Activated T-cell treated with anti-CD3 and anti-CD28 coated beads for 48 hours (primary cell): ENCODE measurements at regions not wholly inside any gene's neighbourhood (a gene's known extent, or its start where the extent isn't known, plus 50 kb on each side); places are given as distances from the start of the nearest gene placed in this dataset.

ENCODE experiments used
- DNase-seq: peaks from one replicate; pipeline ENCODE4 v3.0.0-alpha.2; 2020; ENCODE audit warnings: low read depth

- DNase-seq: no peak
These were observed 83.3 kb downstream of the EDEM1 start for GRCh38 chr3:5270666-5271371.

- no peak for DNase-seq
These were observed 83.8 kb downstream of the EDEM1 start for GRCh38 chr3:5271372-5271683.

DNA sequence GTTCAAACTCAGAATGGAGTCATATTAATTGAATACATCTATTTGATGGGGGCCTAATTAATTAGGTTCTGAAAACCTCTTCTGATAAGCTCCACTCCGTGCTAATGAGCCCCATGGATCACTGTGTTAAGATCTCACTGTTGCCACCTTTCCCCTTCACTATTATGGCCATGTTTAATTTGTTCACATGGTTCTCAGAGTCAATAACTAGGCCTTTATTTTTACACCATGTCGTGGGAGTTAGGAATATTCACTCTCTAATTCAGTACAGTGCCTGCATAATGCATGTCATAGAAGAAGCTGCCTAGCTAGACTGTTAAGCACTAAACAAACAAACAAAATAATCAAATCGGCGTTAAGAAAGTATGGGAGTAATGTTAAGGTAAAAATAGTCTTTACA is 84.9 kb downstream of the EDEM1 start:
- DNase-seq: no peak

- DNase-seq: no peak
These were observed 86.6 kb downstream of the EDEM1 start for GRCh38 chr3:5274091-5274490.

DNA sequence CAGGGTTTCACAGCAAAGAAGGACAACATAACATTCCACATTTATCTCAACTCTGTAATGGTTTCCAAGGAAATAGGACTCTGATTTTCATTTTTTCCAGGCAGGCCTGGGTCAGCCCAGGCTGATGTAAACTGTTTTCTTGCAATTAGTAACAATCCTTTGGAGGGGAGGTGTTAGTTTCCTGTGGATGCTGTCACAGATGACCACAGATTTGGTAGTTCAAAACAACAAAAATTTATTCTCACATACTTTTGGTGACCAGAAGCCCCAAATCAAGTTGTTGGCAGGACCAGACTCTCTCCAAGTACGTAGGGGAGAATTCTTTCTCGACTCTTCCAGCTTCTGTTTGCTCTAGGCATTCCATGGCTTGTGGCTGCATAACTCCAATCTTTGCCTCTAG is 88.0 kb downstream of the EDEM1 start:
- DNase-seq: no peak

DNA sequence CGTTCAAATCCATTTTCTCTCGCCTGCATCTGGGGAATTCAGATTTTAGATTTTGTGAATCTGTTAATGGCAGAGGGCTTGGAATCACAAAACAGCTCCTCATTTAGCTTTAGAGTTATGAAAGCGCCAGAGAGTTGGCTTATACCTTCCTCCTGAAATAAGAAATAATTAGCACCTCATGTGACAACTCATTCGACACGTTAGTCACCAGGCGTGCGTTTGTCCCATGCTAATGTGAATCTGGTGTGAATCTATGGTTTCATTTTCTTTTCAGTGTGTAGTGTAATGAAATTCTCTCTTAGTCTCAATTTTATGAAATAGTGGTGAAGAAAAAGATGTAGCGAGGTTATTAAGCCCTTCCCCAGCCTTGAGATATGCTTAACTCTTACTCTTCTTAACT is 89.4 kb downstream of the EDEM1 start:
- no peak for DNase-seq

- DNase-seq: no peak
These were observed 90.2 kb downstream of the EDEM1 start for GRCh38 chr3:5277612-5278236.

GRCh38 chr3:5278666-5279065 is 91.2 kb downstream of the EDEM1 start:
- no peak for DNase-seq

DNA sequence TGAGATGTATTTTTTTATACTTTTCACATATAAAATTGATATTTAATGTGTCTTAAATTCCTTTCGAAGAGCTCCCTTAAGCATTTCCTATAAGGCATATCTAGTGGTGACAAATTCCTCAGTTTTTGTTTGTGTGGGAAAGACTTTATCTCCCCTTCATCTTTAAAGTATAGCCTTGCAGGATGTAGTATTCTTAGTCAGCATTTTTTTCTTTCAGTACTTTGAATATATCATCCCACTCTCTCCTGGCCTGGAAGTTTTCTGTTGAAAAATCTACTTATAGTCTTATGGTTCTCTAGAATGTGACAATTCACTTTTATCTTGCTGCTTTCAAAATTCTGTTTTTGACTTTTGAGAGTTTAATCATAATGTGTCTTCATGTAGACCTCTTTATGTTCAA is 95.2 kb downstream of the EDEM1 start:
- no peak for DNase-seq

- no peak for DNase-seq
These were observed 97.9 kb downstream of the EDEM1 start for GRCh38 chr3:5285439-5285838.

DNA sequence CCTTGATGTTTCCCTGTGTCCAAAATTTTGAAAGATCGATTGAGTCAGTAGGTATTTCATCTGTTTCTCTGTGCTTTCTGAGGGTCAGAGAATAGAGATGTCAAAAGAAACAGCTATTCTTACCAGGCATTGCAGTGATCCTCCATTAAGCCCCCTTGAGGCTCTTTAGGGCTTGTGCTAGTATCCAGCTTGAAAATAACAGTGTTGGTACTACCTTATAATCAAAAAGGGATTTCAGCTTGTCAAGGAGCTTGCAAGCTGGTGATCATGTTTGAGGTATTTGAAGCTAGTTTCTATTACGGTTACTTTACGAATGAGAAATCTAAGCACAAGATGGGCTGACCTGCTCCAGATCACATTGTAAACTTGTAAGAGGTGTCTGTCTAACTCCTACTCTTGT is 103.4 kb downstream of the EDEM1 start:
- no peak for DNase-seq

- DNase-seq: no peak
These were observed 105.0 kb downstream of the EDEM1 start for GRCh38 chr3:5292512-5292911.

DNA sequence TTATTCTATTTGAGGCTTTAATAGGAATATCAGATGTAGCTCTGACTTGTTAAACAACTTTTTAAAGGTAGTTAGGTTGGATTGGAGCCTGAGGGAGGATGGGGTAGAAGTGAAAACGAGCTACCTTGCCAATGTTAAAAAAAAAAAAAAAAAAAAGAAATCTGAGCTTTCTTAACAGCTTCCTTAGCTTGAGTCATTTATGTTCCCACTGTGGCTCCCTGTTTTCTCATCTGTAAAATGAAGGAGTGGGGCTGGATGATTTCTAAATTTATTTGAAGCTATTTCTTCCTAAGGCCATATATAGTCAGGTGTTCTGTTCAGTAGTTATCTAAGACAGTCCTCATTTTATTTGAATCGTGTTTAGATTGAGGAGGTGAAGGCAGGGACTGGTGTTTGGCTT is 105.7 kb downstream of the EDEM1 start:
- no peak for DNase-seq

DNA sequence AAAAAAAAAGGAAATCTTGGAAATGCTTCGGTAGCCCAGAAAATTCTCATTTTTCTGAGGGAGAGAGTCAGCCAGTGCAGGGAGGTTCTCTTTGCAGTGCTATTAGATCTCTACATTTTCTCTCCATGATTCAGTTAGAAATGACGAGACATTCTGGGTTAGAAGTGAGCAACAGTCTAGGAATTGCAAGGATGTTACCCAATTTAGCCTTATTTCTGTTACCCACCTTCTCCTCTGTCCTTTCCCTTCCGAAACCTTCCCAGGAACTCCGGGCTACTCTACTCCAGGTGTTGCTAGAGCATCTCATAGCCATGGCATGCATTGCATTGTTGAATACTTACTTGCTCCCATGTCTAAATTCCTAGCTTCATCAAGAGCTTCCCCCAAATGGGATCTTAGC is 106.8 kb downstream of the EDEM1 start:
- DNase-seq: no peak

DNA sequence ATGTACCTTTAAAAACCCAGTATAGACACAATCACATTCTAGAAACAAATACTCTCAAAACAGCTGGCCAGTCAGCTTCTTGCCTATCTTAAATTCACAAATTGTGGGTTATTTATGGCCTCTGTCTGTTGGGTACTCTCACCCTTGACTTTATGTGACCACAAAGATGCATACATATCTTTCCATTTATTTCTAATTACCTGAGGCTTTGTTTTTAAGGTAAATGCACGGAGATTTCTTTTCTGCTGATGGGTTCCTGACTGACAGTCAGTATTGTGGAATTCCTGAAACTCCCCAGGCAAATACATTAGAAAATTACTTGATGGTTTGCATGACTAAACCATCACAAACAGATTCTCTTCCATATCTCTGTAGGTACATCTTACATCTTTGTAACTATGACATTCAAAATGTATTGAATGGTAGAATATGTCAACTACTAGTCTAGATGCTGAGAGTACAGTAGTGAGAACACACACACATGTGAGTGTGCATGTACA is 107.7 kb downstream of the EDEM1 start:
- DNase-seq: no peak

DNA sequence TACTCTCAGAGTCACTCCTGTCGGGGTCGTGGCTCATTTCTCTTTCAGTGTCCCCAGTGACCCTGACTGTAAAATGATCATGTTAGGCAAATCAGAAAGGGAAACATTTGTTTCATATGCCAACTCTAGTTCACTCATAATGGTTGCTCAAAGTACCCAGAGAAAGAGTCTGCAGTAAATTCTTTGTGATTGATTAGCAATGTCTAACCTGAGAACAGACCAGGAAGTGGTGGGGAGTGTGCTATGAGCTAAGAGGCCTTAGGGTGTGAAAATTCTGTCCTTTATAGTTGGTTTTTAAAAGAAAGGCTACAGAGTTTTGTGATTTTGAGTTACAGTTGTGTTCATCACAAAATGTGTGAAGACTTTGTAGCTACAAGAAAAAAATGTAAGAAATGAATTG is 108.9 kb downstream of the EDEM1 start:
- DNase-seq: no peak

- no peak for DNase-seq
These were observed 110.4 kb downstream of the EDEM1 start for GRCh38 chr3:5297895-5298294.

DNA sequence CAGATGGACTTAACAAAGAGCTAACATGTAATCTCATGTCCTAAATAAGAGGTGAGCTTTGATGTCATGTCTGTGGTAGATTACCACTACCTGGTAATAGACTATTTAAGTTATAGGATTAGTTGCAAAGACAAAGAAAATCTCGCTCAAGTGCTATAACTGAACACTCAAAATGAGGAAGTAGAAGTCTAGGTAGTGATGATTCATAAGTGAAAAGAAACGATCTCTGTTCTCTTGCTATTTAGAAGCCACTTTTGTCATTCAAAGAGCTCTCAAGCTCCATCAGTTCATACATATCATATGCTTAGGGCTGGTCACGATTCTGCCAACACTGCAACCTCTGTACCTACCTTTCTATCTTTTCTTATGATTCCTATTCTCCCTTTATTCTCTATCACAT is 110.9 kb downstream of the EDEM1 start:
- DNase-seq: no peak

DNA sequence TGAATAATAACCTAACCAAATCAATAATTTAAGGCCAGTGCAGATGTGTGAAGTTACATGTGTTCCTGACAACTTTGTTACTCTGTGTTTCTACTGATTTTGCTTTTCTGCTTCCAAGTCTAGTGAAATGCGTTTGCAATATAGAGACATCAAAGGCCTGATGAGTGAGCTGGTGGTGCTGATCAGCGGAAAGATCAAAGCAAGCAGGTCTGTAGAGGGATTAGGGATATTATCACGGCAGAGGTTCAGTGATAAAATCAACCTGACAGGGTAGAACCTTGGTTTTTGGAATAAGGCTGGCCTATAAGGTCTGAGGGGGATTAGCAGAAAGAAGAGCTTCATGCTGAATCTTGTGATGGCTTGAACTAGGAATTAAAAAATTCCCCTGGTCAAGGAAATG is 111.7 kb downstream of the EDEM1 start:
- DNase-seq: no peak

- DNase-seq: no peak
These were observed 113.1 kb downstream of the EDEM1 start for GRCh38 chr3:5300638-5301037.

GRCh38 chr3:5301651-5302297 is 114.3 kb downstream of the EDEM1 start:
- no peak for DNase-seq

DNA sequence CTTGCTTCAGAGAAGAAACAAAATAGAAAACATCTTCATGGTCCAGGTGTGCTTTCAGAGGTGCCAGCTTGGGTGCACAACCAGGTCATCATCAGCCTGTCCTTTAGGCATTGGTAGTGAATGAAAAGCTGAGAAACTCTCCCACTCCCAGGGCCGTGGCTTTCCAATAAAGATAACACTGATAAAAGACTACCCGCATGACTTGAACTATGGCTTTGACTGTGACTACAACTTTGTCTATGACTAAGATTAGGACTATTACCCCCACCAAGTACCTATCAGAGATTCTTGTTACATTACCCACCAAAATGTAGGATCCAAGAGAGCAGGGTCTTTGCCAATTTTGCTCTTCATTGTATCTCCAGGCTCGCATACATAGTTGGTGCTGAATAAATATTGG is 115.2 kb downstream of the EDEM1 start:
- DNase-seq: no peak

DNA sequence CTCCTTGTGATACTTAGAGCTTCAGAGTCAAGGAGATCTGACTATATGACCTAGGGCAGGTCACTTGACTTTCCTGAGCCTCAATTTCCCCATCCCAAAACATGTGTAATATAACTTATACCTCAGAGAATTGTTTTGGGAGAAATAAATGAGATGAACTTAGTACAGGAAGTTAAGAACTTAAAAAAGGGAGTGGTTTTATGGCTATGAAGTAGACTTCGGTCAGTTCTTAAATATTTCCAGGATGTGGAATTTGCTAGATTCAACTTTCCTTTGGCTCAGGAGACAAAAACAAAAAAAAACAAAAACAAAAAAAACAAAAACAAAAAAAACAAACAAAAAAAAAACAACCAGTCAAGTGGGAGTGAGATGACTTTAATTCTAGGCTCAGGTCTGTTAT is 116.7 kb downstream of the EDEM1 start:
- DNase-seq: no peak
